SH-SY5Y (cell line): ENCODE measurements at regions not wholly inside any gene's neighbourhood (a gene's known extent, or its start where the extent isn't known, plus 50 kb on each side); places are given as distances from the start of the nearest gene placed in this dataset.

Source experiments
- GATA2 ChIP-seq: IDR thresholded peaks from 2 replicates; pipeline ENCODE4 v1.6.1; 2011; ENCODE audit warnings: mild to moderate bottlenecking, low read depth, low read length
- GATA3 ChIP-seq: IDR thresholded peaks from 2 replicates; pipeline ENCODE4 v1.6.1; 2011; ENCODE audit warnings: low read depth, mild to moderate bottlenecking, low read length, moderate library complexity

- TF ChIP-seq GATA2 (no peak), GATA3 (no peak)
Measured at GRCh38 chr20:48227381-48227780, 442.1 kb upstream of the SULF2 start.
